GM12873 (cell line): ENCODE measurements at regions not wholly inside any gene's neighbourhood (a gene's known extent, or its start where the extent isn't known, plus 50 kb on each side); places are given as distances from the start of the nearest gene placed in this dataset.

Experiments
- TF ChIP-seq, protein P1 (sequence below): IDR thresholded peaks from 2 replicates; pipeline ENCODE4 v1.5.1; 2012; ENCODE audit warnings: low read depth, mild to moderate bottlenecking, moderate library complexity, low read length, control low read depth; ENCODE audit not compliant: insufficient read depth; ENCODE audit errors: missing control alignments

DNA sequence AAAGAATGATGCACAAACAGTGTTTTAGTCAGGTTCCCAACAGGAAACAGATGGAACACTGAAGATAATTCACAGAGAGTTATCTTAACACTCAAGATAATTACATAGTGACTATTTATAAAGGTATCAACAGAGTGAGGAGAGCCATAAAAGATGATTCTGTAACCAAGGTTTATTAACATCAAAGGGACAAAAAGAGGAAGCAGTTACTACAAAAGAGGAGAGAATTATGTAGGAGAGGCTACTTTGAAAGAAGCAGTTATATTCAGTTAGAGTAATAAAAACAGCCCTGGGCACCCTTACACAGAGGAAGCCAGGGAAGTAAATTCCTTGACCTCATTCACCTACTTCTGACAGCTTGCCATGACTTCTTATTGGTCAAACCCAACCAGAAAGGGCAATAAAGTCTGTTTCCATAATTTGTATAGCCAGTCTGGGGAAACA lies 326.5 kb upstream of the SLC39A10 start:
- TF ChIP-seq, protein P1, sequence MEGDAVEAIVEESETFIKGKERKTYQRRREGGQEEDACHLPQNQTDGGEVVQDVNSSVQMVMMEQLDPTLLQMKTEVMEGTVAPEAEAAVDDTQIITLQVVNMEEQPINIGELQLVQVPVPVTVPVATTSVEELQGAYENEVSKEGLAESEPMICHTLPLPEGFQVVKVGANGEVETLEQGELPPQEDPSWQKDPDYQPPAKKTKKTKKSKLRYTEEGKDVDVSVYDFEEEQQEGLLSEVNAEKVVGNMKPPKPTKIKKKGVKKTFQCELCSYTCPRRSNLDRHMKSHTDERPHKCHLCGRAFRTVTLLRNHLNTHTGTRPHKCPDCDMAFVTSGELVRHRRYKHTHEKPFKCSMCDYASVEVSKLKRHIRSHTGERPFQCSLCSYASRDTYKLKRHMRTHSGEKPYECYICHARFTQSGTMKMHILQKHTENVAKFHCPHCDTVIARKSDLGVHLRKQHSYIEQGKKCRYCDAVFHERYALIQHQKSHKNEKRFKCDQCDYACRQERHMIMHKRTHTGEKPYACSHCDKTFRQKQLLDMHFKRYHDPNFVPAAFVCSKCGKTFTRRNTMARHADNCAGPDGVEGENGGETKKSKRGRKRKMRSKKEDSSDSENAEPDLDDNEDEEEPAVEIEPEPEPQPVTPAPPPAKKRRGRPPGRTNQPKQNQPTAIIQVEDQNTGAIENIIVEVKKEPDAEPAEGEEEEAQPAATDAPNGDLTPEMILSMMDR, result no peak

DNA sequence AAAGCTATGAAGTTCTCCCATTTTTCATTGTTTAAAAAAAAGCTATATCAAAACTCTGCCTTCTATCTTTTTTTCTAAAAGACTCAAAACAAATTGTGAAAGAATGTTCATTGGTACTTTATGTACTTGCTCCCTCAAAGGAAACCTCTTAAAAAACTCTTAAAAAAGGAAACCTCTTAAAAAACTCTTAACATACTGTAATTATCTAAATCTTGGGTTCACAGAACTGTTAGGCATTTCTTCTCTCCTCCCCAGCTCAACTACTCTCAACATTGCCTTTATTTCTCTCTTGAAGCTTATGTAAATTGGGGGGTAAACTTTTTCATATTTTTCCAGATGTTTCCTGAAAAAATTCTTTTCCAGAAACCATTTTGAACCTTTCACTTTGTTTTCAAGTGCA lies 330.5 kb upstream of the SLC39A10 start:
- TF ChIP-seq, protein P1, result no peak

DNA sequence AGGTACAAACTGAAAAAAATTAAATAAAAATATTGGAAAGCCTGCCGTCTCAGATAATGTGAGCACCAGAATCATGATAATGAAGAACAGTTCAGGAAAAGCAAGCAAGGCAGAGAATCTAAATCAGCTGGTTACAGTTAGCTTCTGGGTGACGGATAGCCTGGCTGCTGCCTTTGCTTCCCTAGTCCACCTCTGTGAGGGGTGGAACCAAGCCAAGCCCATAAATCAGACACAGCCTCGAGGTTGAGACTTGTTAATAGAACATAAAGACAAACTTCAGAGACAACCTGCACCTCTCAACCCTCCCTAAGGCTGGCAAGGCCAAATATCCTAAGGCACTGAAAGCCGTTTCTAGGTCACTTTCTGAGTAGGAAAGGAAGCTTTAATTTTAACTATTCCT lies 334.7 kb upstream of the SLC39A10 start:
- TF ChIP-seq, protein P1, result no peak

DNA sequence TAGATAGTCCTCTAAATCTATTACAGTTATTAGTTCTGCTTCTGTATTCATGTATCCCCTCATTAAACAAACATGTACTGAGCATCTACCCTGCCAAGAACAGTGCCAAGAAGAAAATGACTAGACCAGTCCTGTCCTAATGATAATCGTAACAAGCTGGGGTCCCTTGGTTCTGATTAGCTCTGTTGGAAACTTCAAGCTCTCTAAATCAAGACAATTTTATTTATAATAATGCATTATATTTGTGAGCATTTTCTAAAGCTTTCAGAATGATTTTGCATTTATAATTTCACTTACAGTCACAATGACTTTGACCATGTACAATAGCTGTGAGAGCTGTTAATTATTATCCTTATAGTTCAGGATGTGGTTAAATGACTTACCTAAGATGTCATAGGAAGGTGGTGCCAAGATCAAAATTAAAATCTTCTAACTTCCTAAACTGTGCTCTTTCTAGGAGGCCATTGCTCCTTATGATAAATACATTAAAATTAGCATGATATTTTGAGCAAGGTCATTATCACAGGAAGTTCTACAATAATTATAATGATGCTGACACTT lies 336.5 kb upstream of the SLC39A10 start:
- TF ChIP-seq, protein P1, result no peak

DNA sequence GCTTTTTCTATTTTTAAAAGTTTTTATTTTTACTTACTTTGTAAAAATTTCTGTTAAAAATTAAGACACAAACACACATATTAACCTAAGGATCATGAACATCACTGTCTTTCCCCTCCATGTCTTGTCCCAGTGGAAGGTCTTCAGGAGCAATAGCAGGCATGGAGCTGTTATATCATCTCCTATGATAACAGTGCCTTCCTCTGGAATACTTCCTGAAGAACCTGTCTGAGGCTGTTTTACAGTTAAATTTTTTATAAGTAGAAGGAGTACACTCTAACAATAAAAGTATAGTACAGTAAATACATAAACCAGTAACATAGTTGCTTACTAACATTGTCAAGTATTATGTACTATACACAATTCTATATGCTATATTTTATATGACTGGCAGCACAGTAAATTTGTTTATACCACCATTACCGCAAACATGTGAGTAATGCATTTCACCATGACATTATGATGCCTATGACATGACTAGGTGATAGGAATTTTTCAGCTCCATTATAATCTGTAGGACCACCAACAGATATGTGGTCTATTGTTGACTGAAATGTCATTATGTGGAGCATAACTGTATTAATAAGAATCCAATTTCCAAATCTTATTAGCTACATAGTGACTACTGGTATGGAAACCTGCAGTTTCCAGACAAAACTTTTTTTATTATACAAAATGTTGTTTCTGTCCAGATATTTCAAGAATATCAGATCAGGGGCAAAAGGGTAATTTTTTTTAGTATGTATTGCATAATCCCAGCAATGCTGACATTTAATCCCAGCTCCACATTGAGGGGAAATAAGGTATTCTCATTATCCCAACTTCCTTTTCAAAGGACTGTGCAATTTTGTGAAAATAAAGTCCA lies 337.2 kb upstream of the SLC39A10 start:
- TF ChIP-seq, protein P1, result no peak

DNA sequence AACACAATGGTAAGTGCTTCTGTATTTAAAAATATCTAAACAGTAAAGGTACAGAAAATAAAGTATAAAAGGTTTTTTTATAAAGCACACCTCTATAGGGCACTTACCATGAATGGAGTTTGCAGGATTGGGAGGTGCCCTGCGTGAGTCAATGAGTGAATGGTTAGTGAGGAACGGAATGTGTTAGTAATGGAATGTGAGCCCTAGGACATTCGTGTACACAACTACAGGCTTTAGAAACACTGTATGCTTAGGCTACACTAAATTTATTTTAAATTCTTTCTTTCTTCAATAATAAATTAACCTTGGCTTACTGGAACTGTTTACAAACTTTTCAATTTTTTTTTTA lies 337.9 kb upstream of the SLC39A10 start:
- TF ChIP-seq, protein P1, result no peak

DNA sequence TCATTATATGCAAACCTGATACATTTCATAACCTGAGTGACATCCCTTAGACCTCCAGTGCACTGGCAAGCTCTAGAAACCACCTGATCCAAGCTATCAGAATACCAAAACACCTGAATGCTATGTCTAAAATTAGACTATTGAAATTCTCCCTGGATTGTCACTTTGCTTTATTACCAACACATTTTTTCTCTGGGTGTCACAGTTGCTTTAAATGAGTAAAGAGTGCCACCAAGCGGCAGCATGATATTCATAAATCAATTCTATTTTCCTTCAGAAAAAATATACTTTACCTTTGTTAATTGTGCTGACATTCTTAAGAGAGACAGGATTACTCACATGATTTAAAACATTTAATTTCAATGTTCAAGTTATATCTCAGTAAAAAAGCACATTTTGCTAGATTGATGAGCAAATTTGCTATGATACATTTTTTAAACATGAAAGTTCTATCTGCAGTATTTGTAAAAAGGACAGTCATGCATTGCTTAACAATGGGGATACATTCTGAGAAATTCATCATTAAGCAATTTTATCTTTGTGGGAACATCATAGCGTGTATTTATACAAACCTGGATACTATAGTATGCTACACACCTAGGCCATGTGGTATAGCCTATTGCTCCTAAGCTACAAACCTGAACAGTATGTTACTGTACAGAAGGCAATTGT lies 338.4 kb upstream of the SLC39A10 start:
- TF ChIP-seq, protein P1, result peak; percentile 42
